ENCODE measurements at regions not wholly inside any gene's neighbourhood (a gene's known extent, or its start where the extent isn't known, plus 50 kb on each side); places are given as distances from the start of the nearest gene placed in this dataset.

DNA sequence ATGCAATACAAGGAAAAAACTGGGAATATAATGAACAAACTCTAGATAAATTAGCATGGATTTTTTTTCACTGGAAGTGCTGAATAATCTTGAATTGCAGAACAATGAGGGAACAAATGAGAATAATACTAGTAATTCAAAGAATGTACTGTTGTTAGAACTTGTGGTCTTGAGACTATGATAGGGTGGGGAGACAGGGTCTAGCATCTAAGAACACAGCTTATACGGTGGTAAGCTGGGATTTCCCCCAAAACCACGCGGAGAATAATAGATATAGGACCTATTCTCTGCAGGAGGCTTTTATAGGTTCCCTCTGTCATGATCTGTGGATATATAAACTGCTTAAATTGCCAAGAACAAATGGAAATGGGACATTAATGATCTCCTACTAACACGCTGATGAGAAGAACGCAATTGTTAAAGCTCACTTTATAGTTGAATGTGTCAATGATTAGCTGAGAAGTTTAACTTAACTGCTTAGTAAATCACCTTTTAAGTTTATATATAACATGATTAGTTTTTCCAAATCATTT lies 692.3 kb downstream of the ZPLD1 start:
- ChIA-PET CTCF (no interaction called here), POLR2A (no interaction called here)
- TF ChIP-seq, protein P1, sequence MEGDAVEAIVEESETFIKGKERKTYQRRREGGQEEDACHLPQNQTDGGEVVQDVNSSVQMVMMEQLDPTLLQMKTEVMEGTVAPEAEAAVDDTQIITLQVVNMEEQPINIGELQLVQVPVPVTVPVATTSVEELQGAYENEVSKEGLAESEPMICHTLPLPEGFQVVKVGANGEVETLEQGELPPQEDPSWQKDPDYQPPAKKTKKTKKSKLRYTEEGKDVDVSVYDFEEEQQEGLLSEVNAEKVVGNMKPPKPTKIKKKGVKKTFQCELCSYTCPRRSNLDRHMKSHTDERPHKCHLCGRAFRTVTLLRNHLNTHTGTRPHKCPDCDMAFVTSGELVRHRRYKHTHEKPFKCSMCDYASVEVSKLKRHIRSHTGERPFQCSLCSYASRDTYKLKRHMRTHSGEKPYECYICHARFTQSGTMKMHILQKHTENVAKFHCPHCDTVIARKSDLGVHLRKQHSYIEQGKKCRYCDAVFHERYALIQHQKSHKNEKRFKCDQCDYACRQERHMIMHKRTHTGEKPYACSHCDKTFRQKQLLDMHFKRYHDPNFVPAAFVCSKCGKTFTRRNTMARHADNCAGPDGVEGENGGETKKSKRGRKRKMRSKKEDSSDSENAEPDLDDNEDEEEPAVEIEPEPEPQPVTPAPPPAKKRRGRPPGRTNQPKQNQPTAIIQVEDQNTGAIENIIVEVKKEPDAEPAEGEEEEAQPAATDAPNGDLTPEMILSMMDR (IDR thresholded peaks at IDR 0.05): no peak
- intact Hi-C loops (cut with DNase I, micrococcal nuclease): no loop called here
- H3K27ac Mint-ChIP-seq: no peak overlapping the region
- DNase-seq (no peak), ATAC-seq (ENCODE audit: poor library complexity) (no peak)
- no peaks in the 10 kb centered on the region for H3K36me3 Mint-ChIP-seq (ENCODE audit: low read depth)
- no peaks in the 10 kb centered on the region for H3K27me3 Mint-ChIP-seq
- Histone ChIP-seq H3K36me3 (ENCODE audit: insufficient read depth, low read length) (no peaks in the 10 kb centered on the region), H3K9me3 (ENCODE audit: control insufficient read depth in 1 of 2, insufficient read depth in 1 of 2, low read length in 2 of 2) (no peaks in the 10 kb centered on the region), H3K4me1 (ENCODE audit: insufficient read depth, low read length) (no peaks in the 10 kb centered on the region), H3K27ac (ENCODE audit: low read depth in 1 of 2, low read length in 2 of 2) (no peak overlapping the region), H3K4me3 (ENCODE audit: low read length) (no peak overlapping the region), H3K27me3 (ENCODE audit: control insufficient read depth in 1 of 2, insufficient read depth in 2 of 2, low read length in 2 of 2) (no peaks in the 10 kb centered on the region)
- no peaks in the 10 kb centered on the region for H3K4me1 Mint-ChIP-seq (ENCODE audit: low read depth)
- no peak overlapping the region for H3K4me3 Mint-ChIP-seq
- no peaks in the 10 kb centered on the region for H3K9me3 Mint-ChIP-seq

DNA sequence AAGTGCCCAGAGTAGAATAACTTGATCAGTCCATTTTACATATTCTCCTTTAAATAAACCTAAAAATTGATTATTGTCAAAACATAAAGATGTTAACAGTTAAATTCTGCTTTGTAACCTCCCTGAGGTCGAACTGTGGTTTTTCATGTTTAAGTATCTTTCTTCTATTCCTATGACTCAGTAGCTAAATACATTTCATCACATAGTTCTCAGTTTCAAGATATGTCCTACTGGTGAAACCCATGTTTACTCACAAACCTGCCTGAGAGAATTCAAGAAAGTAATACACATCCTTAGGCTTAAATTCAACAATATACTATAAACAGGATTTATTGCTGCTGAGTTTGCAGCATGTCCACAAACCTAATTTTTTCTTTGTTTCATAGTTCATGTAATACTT lies 692.9 kb downstream of the ZPLD1 start:
- CTCF ChIA-PET: no interaction called here
- Mint-ChIP-seq H3K4me3 (no peak overlapping the region), H3K27me3 (no peaks in the 10 kb centered on the region), H3K27ac (no peak overlapping the region), H3K9me3 (no peaks in the 10 kb centered on the region), H3K36me3 (ENCODE audit: low read depth) (no peaks in the 10 kb centered on the region), H3K4me1 (ENCODE audit: low read depth) (no peaks in the 10 kb centered on the region)
- no peaks in the 10 kb centered on the region for H3K27me3 ChIP-seq (ENCODE audit: control insufficient read depth in 1 of 2, insufficient read depth in 2 of 2, low read length in 2 of 2)
- DNase-seq (no peak), ATAC-seq (ENCODE audit: poor library complexity) (no peak)
- H3K27ac ChIP-seq (ENCODE audit: low read depth in 1 of 2, low read length in 2 of 2): no peak overlapping the region
- H3K9me3 ChIP-seq (ENCODE audit: control insufficient read depth in 1 of 2, insufficient read depth in 1 of 2, low read length in 2 of 2): no peaks in the 10 kb centered on the region
- intact Hi-C loops (cut with DNase I, micrococcal nuclease): no loop called here
- POLR2A ChIA-PET: no interaction called here
- no peaks in the 10 kb centered on the region for H3K36me3 ChIP-seq (ENCODE audit: insufficient read depth, low read length)
- no peak overlapping the region for H3K4me3 ChIP-seq (ENCODE audit: low read length)
- TF ChIP-seq, protein P1 (IDR thresholded peaks at IDR 0.05): no peak
- H3K4me1 ChIP-seq (ENCODE audit: insufficient read depth, low read length): no peaks in the 10 kb centered on the region

DNA sequence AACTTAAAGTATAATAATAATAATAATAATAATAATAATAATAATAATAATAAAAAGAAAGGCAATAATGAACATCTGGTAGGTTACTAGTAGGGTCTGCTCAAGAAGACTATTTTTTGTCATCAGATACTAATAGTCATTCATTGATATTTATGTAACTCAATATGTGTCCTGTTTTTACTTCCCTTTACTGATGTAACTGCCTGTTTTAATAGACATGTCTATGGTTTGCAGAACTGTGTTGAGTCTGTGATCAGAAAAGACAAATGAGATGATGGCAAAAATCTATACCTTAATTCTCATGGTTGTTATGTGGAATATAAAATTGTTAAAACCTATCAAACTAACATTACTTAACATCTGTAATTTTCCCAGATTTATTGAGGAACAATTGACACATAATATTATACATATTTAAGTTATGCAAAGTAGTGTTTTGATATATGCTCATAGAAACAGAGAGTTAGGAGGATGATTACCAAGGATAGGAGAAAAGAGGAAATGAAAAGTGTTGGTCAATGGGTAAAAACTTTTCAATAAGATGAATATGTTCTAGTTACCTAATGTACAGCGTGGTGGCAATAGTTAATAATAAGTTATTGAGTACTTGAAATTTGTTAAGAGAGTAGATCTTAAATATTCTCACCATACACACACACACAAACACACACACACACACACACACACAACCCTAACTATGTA lies 699.4 kb downstream of the ZPLD1 start:
- no peaks in the 10 kb centered on the region for H3K4me1 ChIP-seq (ENCODE audit: insufficient read depth, low read length)
- no peak overlapping the region for H3K27ac ChIP-seq (ENCODE audit: low read depth in 1 of 2, low read length in 2 of 2)
- H3K4me3 ChIP-seq (ENCODE audit: low read length): no peak overlapping the region
- H3K27me3 Mint-ChIP-seq: no peaks in the 10 kb centered on the region
- no peaks in the 10 kb centered on the region for H3K9me3 ChIP-seq (ENCODE audit: control insufficient read depth in 1 of 2, insufficient read depth in 1 of 2, low read length in 2 of 2)
- no peak overlapping the region for H3K4me3 Mint-ChIP-seq
- no peaks in the 10 kb centered on the region for H3K36me3 ChIP-seq (ENCODE audit: insufficient read depth, low read length)
- no peaks in the 10 kb centered on the region for H3K4me1 Mint-ChIP-seq (ENCODE audit: low read depth)
- no peaks in the 10 kb centered on the region for H3K9me3 Mint-ChIP-seq
- ATAC-seq (ENCODE audit: poor library complexity): no peak
- intact Hi-C loops (cut with DNase I, micrococcal nuclease): no loop called here
- H3K27ac Mint-ChIP-seq: no peak overlapping the region
- H3K36me3 Mint-ChIP-seq (ENCODE audit: low read depth): no peaks in the 10 kb centered on the region
- DNase-seq: no peak
- CTCF ChIA-PET: no interaction called here
- POLR2A ChIA-PET: no interaction called here
- no peaks in the 10 kb centered on the region for H3K27me3 ChIP-seq (ENCODE audit: control insufficient read depth in 1 of 2, insufficient read depth in 2 of 2, low read length in 2 of 2)
- TF ChIP-seq, protein P1 (IDR thresholded peaks at IDR 0.05): no peak
